GM23338 (cell line): ENCODE measurements at regions not wholly inside any gene's neighbourhood (a gene's known extent, or its start where the extent isn't known, plus 50 kb on each side); places are given as distances from the start of the nearest gene placed in this dataset.

Source experiments
- CREB1 ChIP-seq: fragments of 250-450 bp; sonication (Bioruptor Pico); IDR thresholded peaks from 2 replicates; pipeline ENCODE4 v1.5.0; 2020; ENCODE audit warnings: low read depth, mild to moderate bottlenecking, moderate library complexity
- CTCF ChIP-seq, 2 experiments: fragments of 200-600 bp in 1 of 2; sonication (generic) in 1 of 2; conservative IDR thresholded peaks; 2 replicates each; pipeline versions ENCODE4 v1.5.1 to v1.6.1; 2016 to 2017; ENCODE audit warnings: antibody characterized with exemption in 2 of 2, low read depth in 2 of 2, mild to moderate bottlenecking in 2 of 2, moderate library complexity in 1 of 2
- EZH2 ChIP-seq: fragments of 200-600 bp; sonication (generic); IDR thresholded peaks from one replicate; pipeline ENCODE4 v1.8.0; 2017; ENCODE audit warnings: antibody characterized with exemption, mild to moderate bottlenecking, low read depth; ENCODE audit not compliant: unreplicated experiment
- EZH2phosphoT487 ChIP-seq: fragments of 200-600 bp; sonication (generic); IDR thresholded peaks from one replicate; pipeline ENCODE4 v1.8.1; 2018; ENCODE audit warnings: antibody characterized with exemption; ENCODE audit not compliant: unreplicated experiment
- JUNB ChIP-seq: IDR thresholded peaks from one replicate; pipeline ENCODE4 v1.6.1; 2016; ENCODE audit warnings: antibody characterized with exemption; ENCODE audit not compliant: unreplicated experiment
- NANOG ChIP-seq: IDR thresholded peaks from 2 replicates; pipeline ENCODE4 v1.6.1; 2016; ENCODE audit warnings: antibody characterized with exemption, borderline replicate concordance
- POLR2AphosphoS5 ChIP-seq: IDR thresholded peaks from 2 replicates; pipeline ENCODE4 v1.6.1; 2016; ENCODE audit warnings: antibody characterized with exemption, low read depth
- REST ChIP-seq: IDR thresholded peaks from one replicate; pipeline ENCODE4 v1.6.1; 2018; ENCODE audit warnings: antibody characterized with exemption; ENCODE audit not compliant: unreplicated experiment
- ZNF114 ChIP-seq: fragments of 250-450 bp; sonication (Bioruptor Pico); IDR thresholded peaks from 2 replicates; pipeline ENCODE4 v1.5.0; 2020; ENCODE audit warnings: mild to moderate bottlenecking, moderate library complexity
- ZNF331 ChIP-seq: fragments of 250-450 bp; sonication (Bioruptor Pico); IDR thresholded peaks from 2 replicates; pipeline ENCODE4 v1.5.0; 2020; ENCODE audit warnings: low read depth, mild to moderate bottlenecking, moderate library complexity
- TF ChIP-seq, protein P1 (sequence below): IDR thresholded peaks from 2 replicates; pipeline ENCODE4 v1.6.1; 2016; ENCODE audit warnings: antibody characterized with exemption
- TF ChIP-seq, protein P2 (sequence below): fragments of 250-450 bp; sonication (Bioruptor Pico); IDR thresholded peaks from 2 replicates; pipeline ENCODE4 v1.5.0; 2020; ENCODE audit warnings: mild to moderate bottlenecking, moderate library complexity

- TF ChIP-seq POLR2AphosphoS5, result no peak
- no peak for TF ChIP-seq EZH2
- no peak for TF ChIP-seq CTCF (conservative IDR thresholded peaks at IDR 0.05; ENCODE audit: low read depth in 2 of 2)
- no peak for TF ChIP-seq ZNF331 (CRISPR knock-in tag)
- TF ChIP-seq EZH2phosphoT487, result no peak
- TF ChIP-seq REST, result no peak
- TF ChIP-seq CREB1 (CRISPR knock-in tag), result no peak
- TF ChIP-seq JUNB, result no peak
- TF ChIP-seq, protein P1, sequence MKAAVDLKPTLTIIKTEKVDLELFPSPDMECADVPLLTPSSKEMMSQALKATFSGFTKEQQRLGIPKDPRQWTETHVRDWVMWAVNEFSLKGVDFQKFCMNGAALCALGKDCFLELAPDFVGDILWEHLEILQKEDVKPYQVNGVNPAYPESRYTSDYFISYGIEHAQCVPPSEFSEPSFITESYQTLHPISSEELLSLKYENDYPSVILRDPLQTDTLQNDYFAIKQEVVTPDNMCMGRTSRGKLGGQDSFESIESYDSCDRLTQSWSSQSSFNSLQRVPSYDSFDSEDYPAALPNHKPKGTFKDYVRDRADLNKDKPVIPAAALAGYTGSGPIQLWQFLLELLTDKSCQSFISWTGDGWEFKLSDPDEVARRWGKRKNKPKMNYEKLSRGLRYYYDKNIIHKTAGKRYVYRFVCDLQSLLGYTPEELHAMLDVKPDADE, result no peak
- no peak for TF ChIP-seq ZNF114
- TF ChIP-seq, protein P2, sequence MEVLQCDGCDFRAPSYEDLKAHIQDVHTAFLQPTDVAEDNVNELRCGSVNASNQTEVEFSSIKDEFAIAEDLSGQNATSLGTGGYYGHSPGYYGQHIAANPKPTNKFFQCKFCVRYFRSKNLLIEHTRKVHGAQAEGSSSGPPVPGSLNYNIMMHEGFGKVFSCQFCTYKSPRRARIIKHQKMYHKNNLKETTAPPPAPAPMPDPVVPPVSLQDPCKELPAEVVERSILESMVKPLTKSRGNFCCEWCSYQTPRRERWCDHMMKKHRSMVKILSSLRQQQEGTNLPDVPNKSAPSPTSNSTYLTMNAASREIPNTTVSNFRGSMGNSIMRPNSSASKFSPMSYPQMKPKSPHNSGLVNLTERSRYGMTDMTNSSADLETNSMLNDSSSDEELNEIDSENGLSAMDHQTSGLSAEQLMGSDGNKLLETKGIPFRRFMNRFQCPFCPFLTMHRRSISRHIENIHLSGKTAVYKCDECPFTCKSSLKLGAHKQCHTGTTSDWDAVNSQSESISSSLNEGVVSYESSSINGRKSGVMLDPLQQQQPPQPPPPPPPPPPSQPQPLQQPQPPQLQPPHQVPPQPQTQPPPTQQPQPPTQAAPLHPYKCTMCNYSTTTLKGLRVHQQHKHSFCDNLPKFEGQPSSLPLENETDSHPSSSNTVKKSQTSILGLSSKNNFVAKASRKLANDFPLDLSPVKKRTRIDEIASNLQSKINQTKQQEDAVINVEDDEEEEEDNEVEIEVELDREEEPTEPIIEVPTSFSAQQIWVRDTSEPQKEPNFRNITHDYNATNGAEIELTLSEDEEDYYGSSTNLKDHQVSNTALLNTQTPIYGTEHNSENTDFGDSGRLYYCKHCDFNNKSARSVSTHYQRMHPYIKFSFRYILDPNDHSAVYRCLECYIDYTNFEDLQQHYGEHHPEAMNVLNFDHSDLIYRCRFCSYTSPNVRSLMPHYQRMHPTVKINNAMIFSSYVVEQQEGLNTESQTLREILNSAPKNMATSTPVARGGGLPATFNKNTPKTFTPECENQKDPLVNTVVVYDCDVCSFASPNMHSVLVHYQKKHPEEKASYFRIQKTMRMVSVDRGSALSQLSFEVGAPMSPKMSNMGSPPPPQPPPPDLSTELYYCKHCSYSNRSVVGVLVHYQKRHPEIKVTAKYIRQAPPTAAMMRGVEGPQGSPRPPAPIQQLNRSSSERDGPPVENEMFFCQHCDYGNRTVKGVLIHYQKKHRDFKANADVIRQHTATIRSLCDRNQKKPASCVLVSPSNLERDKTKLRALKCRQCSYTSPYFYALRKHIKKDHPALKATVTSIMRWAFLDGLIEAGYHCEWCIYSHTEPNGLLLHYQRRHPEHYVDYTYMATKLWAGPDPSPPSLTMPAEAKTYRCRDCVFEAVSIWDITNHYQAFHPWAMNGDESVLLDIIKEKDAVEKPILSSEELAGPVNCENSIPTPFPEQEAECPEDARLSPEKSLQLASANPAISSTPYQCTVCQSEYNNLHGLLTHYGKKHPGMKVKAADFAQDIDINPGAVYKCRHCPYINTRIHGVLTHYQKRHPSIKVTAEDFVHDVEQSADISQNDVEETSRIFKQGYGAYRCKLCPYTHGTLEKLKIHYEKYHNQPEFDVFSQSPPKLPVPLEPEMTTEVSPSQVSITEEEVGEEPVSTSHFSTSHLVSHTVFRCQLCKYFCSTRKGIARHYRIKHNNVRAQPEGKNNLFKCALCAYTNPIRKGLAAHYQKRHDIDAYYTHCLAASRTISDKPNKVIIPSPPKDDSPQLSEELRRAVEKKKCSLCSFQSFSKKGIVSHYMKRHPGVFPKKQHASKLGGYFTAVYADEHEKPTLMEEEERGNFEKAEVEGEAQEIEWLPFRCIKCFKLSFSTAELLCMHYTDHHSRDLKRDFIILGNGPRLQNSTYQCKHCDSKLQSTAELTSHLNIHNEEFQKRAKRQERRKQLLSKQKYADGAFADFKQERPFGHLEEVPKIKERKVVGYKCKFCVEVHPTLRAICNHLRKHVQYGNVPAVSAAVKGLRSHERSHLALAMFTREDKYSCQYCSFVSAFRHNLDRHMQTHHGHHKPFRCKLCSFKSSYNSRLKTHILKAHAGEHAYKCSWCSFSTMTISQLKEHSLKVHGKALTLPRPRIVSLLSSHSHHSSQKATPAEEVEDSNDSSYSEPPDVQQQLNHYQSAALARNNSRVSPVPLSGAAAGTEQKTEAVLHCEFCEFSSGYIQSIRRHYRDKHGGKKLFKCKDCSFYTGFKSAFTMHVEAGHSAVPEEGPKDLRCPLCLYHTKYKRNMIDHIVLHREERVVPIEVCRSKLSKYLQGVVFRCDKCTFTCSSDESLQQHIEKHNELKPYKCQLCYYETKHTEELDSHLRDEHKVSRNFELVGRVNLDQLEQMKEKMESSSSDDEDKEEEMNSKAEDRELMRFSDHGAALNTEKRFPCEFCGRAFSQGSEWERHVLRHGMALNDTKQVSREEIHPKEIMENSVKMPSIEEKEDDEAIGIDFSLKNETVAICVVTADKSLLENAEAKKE (CRISPR knock-in tag), result no peak
- TF ChIP-seq NANOG, result no peak
Observed at GRCh38 chr11:69922596-69923111, 103.4 kb upstream of the FGF3 start.
